ENCODE measurements at regions not wholly inside any gene's neighbourhood (a gene's known extent, or its start where the extent isn't known, plus 50 kb on each side); places are given as distances from the start of the nearest gene placed in this dataset.

DNA sequence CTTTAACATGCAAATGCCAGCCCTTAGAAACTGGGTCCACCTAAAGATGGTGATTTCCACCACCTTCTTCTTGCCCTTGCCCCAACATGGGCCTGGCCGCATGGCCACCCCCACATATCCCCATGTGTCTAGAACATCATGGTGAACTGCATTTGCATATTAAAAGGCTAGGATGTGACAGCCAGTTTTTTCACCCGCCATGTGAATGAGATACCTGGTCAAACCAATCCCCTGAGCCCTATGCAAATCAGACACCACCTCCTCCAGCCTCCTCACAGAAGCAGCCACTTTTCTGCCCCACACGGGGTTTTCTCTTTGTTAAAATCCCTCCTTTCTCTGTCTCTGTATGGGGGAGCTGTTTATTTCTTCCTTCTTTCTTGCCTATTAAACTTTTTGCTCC, 1322.5 kb downstream of the FSCB start:
- FAIRE-seq (no peak), DNase-seq (ENCODE audit: low read depth, low spot score) (no peak)
- intact Hi-C loops (cut with micrococcal nuclease) = no loop called here
- no peaks in the 10 kb centered on the region for H3K36me3 ChIP-seq (ENCODE audit: control insufficient read depth in 2 of 2, extremely low read depth in 1 of 2, insufficient read depth in 2 of 2, low read length in 2 of 2)
- H3K4me2 ChIP-seq (ENCODE audit: insufficient read depth, low read length) = no peak overlapping the region
- H3K9me3 ChIP-seq (replicated peaks; ENCODE audit: control insufficient read depth, insufficient read depth, low read length) = peaks cover 2% of the 10 kb centered on the region
- H3K27ac ChIP-seq (ENCODE audit: insufficient read depth, low read depth, low read length) = no peak overlapping the region
- H3K9me1 ChIP-seq (replicated peaks; ENCODE audit: control insufficient read depth, extremely low read depth, insufficient read depth, low read length) = no peaks in the 10 kb centered on the region
- ChIA-PET CTCF (no interaction called here), POLR2A (no interaction called here)
- TF ChIP-seq, protein P1, sequence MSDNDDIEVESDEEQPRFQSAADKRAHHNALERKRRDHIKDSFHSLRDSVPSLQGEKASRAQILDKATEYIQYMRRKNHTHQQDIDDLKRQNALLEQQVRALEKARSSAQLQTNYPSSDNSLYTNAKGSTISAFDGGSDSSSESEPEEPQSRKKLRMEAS (IDR thresholded peaks at IDR 0.05; ENCODE audit: insufficient read depth, insufficient read length) = no peak
- TF ChIP-seq EZH2 (IDR thresholded peaks at IDR 0.05; ENCODE audit: borderline replicate concordance, low read depth, low read length, severe bottlenecking) = no peak
- no peak for TF ChIP-seq FOS (IDR thresholded peaks at IDR 0.05; ENCODE audit: borderline replicate concordance, insufficient read depth, low read length)
- TF ChIP-seq POLR2A (IDR thresholded peaks at IDR 0.05; ENCODE audit: low read depth, low read length) = no peak
- no peak for TF ChIP-seq MYC (IDR thresholded peaks at IDR 0.05; ENCODE audit: low read depth, low read length)
- TF ChIP-seq JUN (IDR thresholded peaks at IDR 0.05; ENCODE audit: borderline replicate concordance, insufficient read depth, insufficient read length, low read depth) = no peak
- TF ChIP-seq, protein P2, sequence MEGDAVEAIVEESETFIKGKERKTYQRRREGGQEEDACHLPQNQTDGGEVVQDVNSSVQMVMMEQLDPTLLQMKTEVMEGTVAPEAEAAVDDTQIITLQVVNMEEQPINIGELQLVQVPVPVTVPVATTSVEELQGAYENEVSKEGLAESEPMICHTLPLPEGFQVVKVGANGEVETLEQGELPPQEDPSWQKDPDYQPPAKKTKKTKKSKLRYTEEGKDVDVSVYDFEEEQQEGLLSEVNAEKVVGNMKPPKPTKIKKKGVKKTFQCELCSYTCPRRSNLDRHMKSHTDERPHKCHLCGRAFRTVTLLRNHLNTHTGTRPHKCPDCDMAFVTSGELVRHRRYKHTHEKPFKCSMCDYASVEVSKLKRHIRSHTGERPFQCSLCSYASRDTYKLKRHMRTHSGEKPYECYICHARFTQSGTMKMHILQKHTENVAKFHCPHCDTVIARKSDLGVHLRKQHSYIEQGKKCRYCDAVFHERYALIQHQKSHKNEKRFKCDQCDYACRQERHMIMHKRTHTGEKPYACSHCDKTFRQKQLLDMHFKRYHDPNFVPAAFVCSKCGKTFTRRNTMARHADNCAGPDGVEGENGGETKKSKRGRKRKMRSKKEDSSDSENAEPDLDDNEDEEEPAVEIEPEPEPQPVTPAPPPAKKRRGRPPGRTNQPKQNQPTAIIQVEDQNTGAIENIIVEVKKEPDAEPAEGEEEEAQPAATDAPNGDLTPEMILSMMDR (IDR thresholded peaks at IDR 0.05; ENCODE audit: extremely low read depth in 1 of 2, insufficient read depth in 1 of 2, low read depth in 1 of 2, low read length in 2 of 2) = no peak
- no peak for TF ChIP-seq POLR2AphosphoS5 (IDR thresholded peaks at IDR 0.05; ENCODE audit: insufficient read depth, low read depth, low read length)
- TF ChIP-seq GATA2 (IDR thresholded peaks at IDR 0.05; ENCODE audit: insufficient read depth, insufficient read length, low read depth, low read length) = no peak
- no peaks in the 10 kb centered on the region for H3K27me3 ChIP-seq (ENCODE audit: control insufficient read depth in 2 of 2, insufficient read depth in 2 of 2, low read length in 2 of 2)
- no peaks in the 10 kb centered on the region for H4K20me1 ChIP-seq (replicated peaks; ENCODE audit: control insufficient read depth, extremely low read depth, insufficient read depth, low read length)
- H2AFZ ChIP-seq (ENCODE audit: low read depth, low read length) = no peak overlapping the region
- H3K4me3 ChIP-seq (replicated peaks in 1 of 3; ENCODE audit: insufficient read depth in 1 of 3, low read depth in 1 of 3, low read length in 3 of 3) = no peak overlapping the region
- no TSS peak for BruUV-seq (replicated peaks)
- H3K4me1 ChIP-seq (ENCODE audit: control insufficient read depth, extremely low read depth, insufficient read depth, low read length) = no peaks in the 10 kb centered on the region
- dilution Hi-C loops (cut with MboI; ENCODE audit: extremely low pct_ligation_motif_present, low sequenced_read_pairs) = no loop called here
- H3K79me2 ChIP-seq (ENCODE audit: control insufficient read depth, insufficient read depth, low read length) = no peaks in the 10 kb centered on the region
- no peak overlapping the region for H3K9ac ChIP-seq (replicated peaks; ENCODE audit: extremely low read depth, insufficient read depth, low read length)

Measured in endothelial cell of umbilical vein (primary cell).